ENCODE measurements at regions not wholly inside any gene's neighbourhood (a gene's known extent, or its start where the extent isn't known, plus 50 kb on each side); places are given as distances from the start of the nearest gene placed in this dataset.

DNA sequence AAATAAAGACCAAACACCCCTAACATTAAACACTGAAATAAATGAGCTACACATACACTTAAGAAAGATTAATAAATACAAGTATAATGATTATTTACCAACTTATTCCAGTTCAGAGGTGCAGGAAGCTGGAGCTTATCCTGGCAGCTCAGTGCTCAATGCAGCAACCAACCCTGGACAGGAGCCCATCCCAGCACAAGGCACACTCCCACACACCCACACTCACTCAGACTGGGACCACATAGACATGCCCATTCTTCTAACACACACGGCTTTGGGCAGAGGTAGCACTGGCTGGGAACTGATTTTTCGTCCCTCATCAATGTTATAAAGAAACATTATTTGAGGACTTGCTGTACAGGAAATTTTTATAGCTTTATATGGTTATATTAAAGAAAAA lies 797.4 kb downstream of the RPS29 start:
- no peaks in the 10 kb centered on the region for H3K79me2 ChIP-seq (ENCODE audit: low read depth)
- TF ChIP-seq, protein P1, sequence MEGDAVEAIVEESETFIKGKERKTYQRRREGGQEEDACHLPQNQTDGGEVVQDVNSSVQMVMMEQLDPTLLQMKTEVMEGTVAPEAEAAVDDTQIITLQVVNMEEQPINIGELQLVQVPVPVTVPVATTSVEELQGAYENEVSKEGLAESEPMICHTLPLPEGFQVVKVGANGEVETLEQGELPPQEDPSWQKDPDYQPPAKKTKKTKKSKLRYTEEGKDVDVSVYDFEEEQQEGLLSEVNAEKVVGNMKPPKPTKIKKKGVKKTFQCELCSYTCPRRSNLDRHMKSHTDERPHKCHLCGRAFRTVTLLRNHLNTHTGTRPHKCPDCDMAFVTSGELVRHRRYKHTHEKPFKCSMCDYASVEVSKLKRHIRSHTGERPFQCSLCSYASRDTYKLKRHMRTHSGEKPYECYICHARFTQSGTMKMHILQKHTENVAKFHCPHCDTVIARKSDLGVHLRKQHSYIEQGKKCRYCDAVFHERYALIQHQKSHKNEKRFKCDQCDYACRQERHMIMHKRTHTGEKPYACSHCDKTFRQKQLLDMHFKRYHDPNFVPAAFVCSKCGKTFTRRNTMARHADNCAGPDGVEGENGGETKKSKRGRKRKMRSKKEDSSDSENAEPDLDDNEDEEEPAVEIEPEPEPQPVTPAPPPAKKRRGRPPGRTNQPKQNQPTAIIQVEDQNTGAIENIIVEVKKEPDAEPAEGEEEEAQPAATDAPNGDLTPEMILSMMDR (conservative IDR thresholded peaks at IDR 0.05) = no peak
- no peak for TF ChIP-seq EZH2 (IDR thresholded peaks at IDR 0.05; ENCODE audit: low read depth)
- H3K4me1 ChIP-seq (replicated peaks; ENCODE audit: insufficient read depth) = no peaks in the 10 kb centered on the region
- no peak overlapping the region for H3K27ac ChIP-seq
- DNase-seq = no peak
- no peak overlapping the region for H2AFZ ChIP-seq
- CTCF ChIA-PET = no interaction called here
- intact Hi-C loops (cut with micrococcal nuclease; ENCODE audit: unreplicated experiment) = no loop called here
- no peaks in the 10 kb centered on the region for H3K9me3 ChIP-seq (ENCODE audit: insufficient read depth, low read depth)
- H4K20me1 ChIP-seq (ENCODE audit: insufficient read depth) = no peaks in the 10 kb centered on the region
- no peak overlapping the region for H3K4me2 ChIP-seq
- POLR2A ChIA-PET (ENCODE audit: unreplicated experiment) = no interaction called here
- BruUV-seq (replicated peaks) = no TSS peak
- H3K36me3 ChIP-seq (ENCODE audit: low read depth) = no peaks in the 10 kb centered on the region
- no peak overlapping the region for H3K4me3 ChIP-seq
- no peaks in the 10 kb centered on the region for H3K27me3 ChIP-seq (ENCODE audit: insufficient read depth, low read depth)
- H3F3A ChIP-seq (ENCODE audit: insufficient read depth, low read depth) = no peaks in the 10 kb centered on the region
- H3K9me2 ChIP-seq (ENCODE audit: insufficient read depth) = no peaks in the 10 kb centered on the region

GRCh38 chr14:48786498-48786897 lies 799.7 kb downstream of the RPS29 start:
- Histone ChIP-seq H3F3A (ENCODE audit: insufficient read depth, low read depth) (no peaks in the 10 kb centered on the region), H3K4me2 (no peak overlapping the region), H3K4me1 (replicated peaks; ENCODE audit: insufficient read depth) (no peaks in the 10 kb centered on the region), H3K27ac (no peak overlapping the region), H3K36me3 (ENCODE audit: low read depth) (no peaks in the 10 kb centered on the region), H3K9me3 (ENCODE audit: insufficient read depth, low read depth) (no peaks in the 10 kb centered on the region), H4K20me1 (ENCODE audit: insufficient read depth) (no peaks in the 10 kb centered on the region), H3K4me3 (no peak overlapping the region), H3K9me2 (ENCODE audit: insufficient read depth) (no peaks in the 10 kb centered on the region), H3K27me3 (ENCODE audit: insufficient read depth, low read depth) (no peaks in the 10 kb centered on the region), H3K79me2 (ENCODE audit: low read depth) (no peaks in the 10 kb centered on the region), H2AFZ (no peak overlapping the region)
- no peak for DNase-seq
- TF ChIP-seq EZH2 (IDR thresholded peaks at IDR 0.05; ENCODE audit: low read depth) = no peak
- TF ChIP-seq, protein P1 (conservative IDR thresholded peaks at IDR 0.05) = no peak
- ChIA-PET POLR2A (ENCODE audit: unreplicated experiment) (no interaction called here), CTCF (no interaction called here)
- BruUV-seq (replicated peaks) = no TSS peak
- intact Hi-C loops (cut with micrococcal nuclease; ENCODE audit: unreplicated experiment) = no loop called here

- intact Hi-C loops (cut with micrococcal nuclease; ENCODE audit: unreplicated experiment) = no loop called here
- Histone ChIP-seq H2AFZ (no peak overlapping the region), H3F3A (ENCODE audit: insufficient read depth, low read depth) (no peaks in the 10 kb centered on the region), H3K9me2 (ENCODE audit: insufficient read depth) (no peaks in the 10 kb centered on the region), H3K4me3 (no peak overlapping the region), H3K4me2 (no peak overlapping the region), H3K9me3 (ENCODE audit: insufficient read depth, low read depth) (no peaks in the 10 kb centered on the region), H3K4me1 (replicated peaks; ENCODE audit: insufficient read depth) (no peaks in the 10 kb centered on the region), H3K27ac (no peak overlapping the region), H4K20me1 (ENCODE audit: insufficient read depth) (no peaks in the 10 kb centered on the region), H3K27me3 (ENCODE audit: insufficient read depth, low read depth) (no peaks in the 10 kb centered on the region), H3K36me3 (ENCODE audit: low read depth) (no peaks in the 10 kb centered on the region), H3K79me2 (ENCODE audit: low read depth) (no peaks in the 10 kb centered on the region)
- TF ChIP-seq EZH2 (IDR thresholded peaks at IDR 0.05; ENCODE audit: low read depth) = no peak
- TF ChIP-seq, protein P1 (conservative IDR thresholded peaks at IDR 0.05) = no peak
- BruUV-seq (replicated peaks) = no TSS peak
- CTCF ChIA-PET = no interaction called here
- no peak for DNase-seq
- POLR2A ChIA-PET (ENCODE audit: unreplicated experiment) = no interaction called here
These were observed 814.5 kb downstream of the RPS29 start for GRCh38 chr14:48771717-48772116.

Measured in PC-9 (cell line).